ELR (cell line): ENCODE measurements at regions not wholly inside any gene's neighbourhood (a gene's known extent, or its start where the extent isn't known, plus 50 kb on each side); places are given as distances from the start of the nearest gene placed in this dataset.
"Not testable (repeated sequence)": the region's sequence is repeated elsewhere in the genome, so short reads cannot be mapped to it uniquely, and the experiment has no call there.

Experiments
- DNase-seq: peaks from one replicate; pipeline ENCODE4 v3.0.0-alpha.2; 2015; ENCODE audit warnings: low read depth

- DNase-seq, result no peak
These were observed 754.8 kb upstream of the FRG1 start for GRCh38 chr4:189185810-189186432.

GRCh38 chr4:189187531-189188052 lies 753.1 kb upstream of the FRG1 start:
- DNase-seq, result no peak

GRCh38 chr4:189198624-189199023 lies 742.0 kb upstream of the FRG1 start:
- DNase-seq, result no peak

- DNase-seq, result no peak
These were observed 740.3 kb upstream of the FRG1 start for GRCh38 chr4:189200353-189200752.

- DNase-seq, result peak; percentile 13
These were observed 738.3 kb upstream of the FRG1 start for GRCh38 chr4:189202182-189202868.

- peak; percentile 2 for DNase-seq
These were observed 737.8 kb upstream of the FRG1 start for GRCh38 chr4:189202869-189203271.

GRCh38 chr4:189204616-189205015 lies 736.1 kb upstream of the FRG1 start:
- DNase-seq, result no peak

GRCh38 chr4:189206953-189207352 lies 733.7 kb upstream of the FRG1 start:
- DNase-seq, result no peak

- no peak for DNase-seq
These were observed 732.8 kb upstream of the FRG1 start for GRCh38 chr4:189207872-189208271.

- no peak for DNase-seq
These were observed 725.1 kb upstream of the FRG1 start for GRCh38 chr4:189215574-189215973.

- DNase-seq, result no peak
These were observed 719.0 kb upstream of the FRG1 start for GRCh38 chr4:189221691-189222090.

- no peak for DNase-seq
These were observed 711.9 kb upstream of the FRG1 start for GRCh38 chr4:189228726-189229125.

GRCh38 chr4:189232274-189232673 lies 708.4 kb upstream of the FRG1 start:
- no peak for DNase-seq

- DNase-seq, result not testable (repeated sequence)
These were observed 706.9 kb upstream of the FRG1 start for GRCh38 chr4:189233754-189234153.

- DNase-seq, result not testable (repeated sequence)
These were observed 705.7 kb upstream of the FRG1 start for GRCh38 chr4:189234948-189235347.

GRCh38 chr4:189235599-189235998 lies 705.1 kb upstream of the FRG1 start:
- no peak for DNase-seq

GRCh38 chr4:189236321-189236720 lies 704.4 kb upstream of the FRG1 start:
- DNase-seq, result not testable (repeated sequence)

GRCh38 chr4:189237340-189237739 lies 703.3 kb upstream of the FRG1 start:
- DNase-seq, result no peak

GRCh38 chr4:189255636-189256035 lies 685.0 kb upstream of the FRG1 start:
- DNase-seq, result no peak

GRCh38 chr4:189261475-189261874 lies 679.2 kb upstream of the FRG1 start:
- DNase-seq, result no peak

- DNase-seq, result no peak
These were observed 675.2 kb upstream of the FRG1 start for GRCh38 chr4:189265515-189265914.

- DNase-seq, result no peak
These were observed 673.2 kb upstream of the FRG1 start for GRCh38 chr4:189267312-189267965.

- no peak for DNase-seq
These were observed 662.0 kb upstream of the FRG1 start for GRCh38 chr4:189278597-189279165.
